ENCODE measurements at regions not wholly inside any gene's neighbourhood (a gene's known extent, or its start where the extent isn't known, plus 50 kb on each side); places are given as distances from the start of the nearest gene placed in this dataset.

DNA sequence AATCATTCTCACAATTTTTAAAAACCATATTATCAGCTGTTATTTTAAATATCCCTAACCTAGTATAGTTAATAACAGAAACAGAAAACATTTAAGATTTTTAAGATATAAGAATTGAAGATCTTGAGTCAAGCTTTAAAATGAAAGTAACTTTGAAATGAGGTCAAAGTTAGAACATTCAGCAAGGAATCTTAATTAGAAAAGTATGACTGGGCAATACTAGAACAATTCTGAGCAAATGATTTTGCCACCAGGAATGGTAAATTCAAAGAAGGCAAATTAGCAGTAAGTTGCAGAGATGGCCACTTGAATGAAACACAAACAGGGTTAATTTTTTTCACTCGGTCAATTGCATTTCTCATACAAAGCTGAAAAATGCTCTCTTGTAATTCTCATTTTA, 117.9 kb downstream of the NXNL2 start:
- TF ChIP-seq, protein P1, sequence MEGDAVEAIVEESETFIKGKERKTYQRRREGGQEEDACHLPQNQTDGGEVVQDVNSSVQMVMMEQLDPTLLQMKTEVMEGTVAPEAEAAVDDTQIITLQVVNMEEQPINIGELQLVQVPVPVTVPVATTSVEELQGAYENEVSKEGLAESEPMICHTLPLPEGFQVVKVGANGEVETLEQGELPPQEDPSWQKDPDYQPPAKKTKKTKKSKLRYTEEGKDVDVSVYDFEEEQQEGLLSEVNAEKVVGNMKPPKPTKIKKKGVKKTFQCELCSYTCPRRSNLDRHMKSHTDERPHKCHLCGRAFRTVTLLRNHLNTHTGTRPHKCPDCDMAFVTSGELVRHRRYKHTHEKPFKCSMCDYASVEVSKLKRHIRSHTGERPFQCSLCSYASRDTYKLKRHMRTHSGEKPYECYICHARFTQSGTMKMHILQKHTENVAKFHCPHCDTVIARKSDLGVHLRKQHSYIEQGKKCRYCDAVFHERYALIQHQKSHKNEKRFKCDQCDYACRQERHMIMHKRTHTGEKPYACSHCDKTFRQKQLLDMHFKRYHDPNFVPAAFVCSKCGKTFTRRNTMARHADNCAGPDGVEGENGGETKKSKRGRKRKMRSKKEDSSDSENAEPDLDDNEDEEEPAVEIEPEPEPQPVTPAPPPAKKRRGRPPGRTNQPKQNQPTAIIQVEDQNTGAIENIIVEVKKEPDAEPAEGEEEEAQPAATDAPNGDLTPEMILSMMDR (IDR thresholded peaks at IDR 0.05; ENCODE audit: low read depth, low read length, missing control alignments) = no peak
- Histone ChIP-seq H3K27ac (peak overlapping the region; percentile 92), H3K27me3 (replicated peaks) (no peaks in the 10 kb centered on the region), H3K36me3 (replicated peaks) (no peaks in the 10 kb centered on the region), H3K4me3 (ENCODE audit: low read depth, low read length) (no peak overlapping the region)
- DNase-seq = no peak
- in situ Hi-C loops (cut with HindIII; ENCODE audit: low pct_ligation_motif_present, low sequenced_read_pairs) = no loop called here

DNA sequence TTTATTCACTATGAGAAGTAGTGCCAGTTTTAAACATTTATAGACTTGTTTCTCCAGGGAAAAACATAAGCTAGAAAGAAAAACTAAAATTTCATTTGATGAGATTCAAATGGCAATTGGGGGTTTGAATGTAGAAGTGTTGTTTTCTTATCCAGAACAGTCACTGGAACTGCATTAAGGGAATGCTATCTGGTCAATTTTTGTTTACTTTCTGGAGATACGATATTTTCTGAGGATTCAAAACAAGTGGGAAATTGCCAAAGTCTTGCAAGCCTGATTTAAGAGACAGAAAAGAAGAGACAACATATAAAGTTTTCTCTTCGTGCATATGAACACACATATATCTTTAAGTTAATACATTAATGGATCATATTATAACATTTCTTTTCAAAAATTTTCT, 118.4 kb downstream of the NXNL2 start:
- Histone ChIP-seq H3K27me3 (replicated peaks) (no peaks in the 10 kb centered on the region), H3K36me3 (replicated peaks) (no peaks in the 10 kb centered on the region), H3K4me3 (ENCODE audit: low read depth, low read length) (no peak overlapping the region), H3K27ac (peak overlapping the region; percentile 92)
- no peak for DNase-seq
- TF ChIP-seq, protein P1 (IDR thresholded peaks at IDR 0.05; ENCODE audit: low read depth, low read length, missing control alignments) = no peak
- in situ Hi-C loops (cut with HindIII; ENCODE audit: low pct_ligation_motif_present, low sequenced_read_pairs) = no loop called here

DNA sequence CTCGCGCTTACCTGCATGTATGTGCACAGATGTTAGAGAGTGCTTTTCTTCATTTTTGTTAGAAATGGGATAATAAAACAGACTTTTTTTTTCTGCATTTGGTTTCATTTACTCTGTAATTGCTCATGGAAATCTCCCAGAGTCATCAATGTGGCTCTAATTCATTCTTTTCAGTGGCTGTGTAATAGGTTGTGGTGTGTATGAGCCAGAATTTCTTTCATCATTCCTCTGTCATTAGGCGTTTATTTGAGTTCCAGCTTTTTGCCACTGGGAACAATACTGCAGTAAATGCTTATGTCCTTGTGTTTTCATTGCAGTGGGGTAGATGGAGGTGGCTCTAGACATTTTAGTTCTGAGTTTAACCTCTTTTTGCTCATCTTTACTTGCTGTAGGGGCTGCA, 118.9 kb downstream of the NXNL2 start:
- peak; percentile 12 for DNase-seq
- TF ChIP-seq, protein P1 (IDR thresholded peaks at IDR 0.05; ENCODE audit: low read depth, low read length, missing control alignments) = no peak
- no peak overlapping the region for H3K4me3 ChIP-seq (ENCODE audit: low read depth, low read length)
- no peaks in the 10 kb centered on the region for H3K27me3 ChIP-seq (replicated peaks)
- in situ Hi-C loops (cut with HindIII; ENCODE audit: low pct_ligation_motif_present, low sequenced_read_pairs) = no loop called here
- H3K36me3 ChIP-seq (replicated peaks) = no peaks in the 10 kb centered on the region
- peak overlapping the region; percentile 92 for H3K27ac ChIP-seq

DNA sequence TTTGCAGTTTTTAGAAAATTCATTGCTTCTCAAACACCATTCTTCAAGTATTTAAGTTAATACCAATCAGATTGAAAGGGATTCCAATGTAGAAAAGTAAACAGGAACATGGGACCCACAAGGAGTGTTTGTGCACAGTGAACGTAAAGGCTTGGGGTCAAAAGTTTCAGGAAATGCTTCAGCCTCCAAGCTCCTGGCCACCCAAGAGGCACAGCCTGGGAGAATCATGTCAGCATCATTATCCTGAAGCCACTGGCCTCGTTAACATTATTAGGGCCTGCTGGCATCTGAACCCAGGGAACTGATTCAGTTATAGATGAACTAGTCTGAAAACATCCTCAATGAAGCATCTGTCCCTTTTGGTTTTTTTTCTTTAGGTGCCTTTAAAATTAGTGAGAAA, 122.9 kb downstream of the NXNL2 start:
- peak; percentile 77 for DNase-seq
- H3K36me3 ChIP-seq (replicated peaks) = no peaks in the 10 kb centered on the region
- H3K4me3 ChIP-seq (ENCODE audit: low read depth, low read length) = no peak overlapping the region
- in situ Hi-C loops (cut with HindIII; ENCODE audit: low pct_ligation_motif_present, low sequenced_read_pairs) = no loop called here
- H3K27me3 ChIP-seq (replicated peaks) = no peaks in the 10 kb centered on the region
- TF ChIP-seq, protein P1 (IDR thresholded peaks at IDR 0.05; ENCODE audit: low read depth, low read length, missing control alignments) = no peak
- peak overlapping the region; percentile 93 for H3K27ac ChIP-seq

DNA sequence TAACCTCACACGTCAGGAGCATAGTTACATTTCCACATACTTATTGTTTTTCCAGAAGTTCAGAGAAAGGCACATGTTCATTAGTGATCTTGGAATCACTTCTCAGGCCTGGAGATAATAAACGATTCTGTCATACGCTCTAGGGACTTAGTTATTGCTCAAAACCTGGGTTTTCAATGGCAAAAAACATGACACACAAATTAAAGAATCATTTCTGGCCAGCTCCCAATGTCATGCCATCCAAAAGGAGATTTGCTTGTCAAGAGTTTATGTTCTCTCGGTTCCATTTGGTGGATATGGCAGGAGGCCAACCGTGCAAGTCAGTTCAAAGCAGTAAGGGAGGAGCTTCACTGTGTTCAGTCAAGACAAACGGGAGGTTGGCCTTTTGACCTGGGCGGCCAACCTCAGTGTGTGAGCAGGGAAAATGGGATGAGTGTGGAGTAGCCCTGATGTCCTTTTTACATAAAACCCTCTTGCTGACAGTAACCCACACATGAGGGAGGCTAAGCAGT, 123.4 kb downstream of the NXNL2 start:
- TF ChIP-seq, protein P1 (IDR thresholded peaks at IDR 0.05; ENCODE audit: low read depth, low read length, missing control alignments) = no peak
- DNase-seq = peak; percentile 48
- Histone ChIP-seq H3K36me3 (replicated peaks) (no peaks in the 10 kb centered on the region), H3K4me3 (ENCODE audit: low read depth, low read length) (no peak overlapping the region), H3K27ac (peak overlapping the region; percentile 93), H3K27me3 (replicated peaks) (no peaks in the 10 kb centered on the region)
- in situ Hi-C loops (cut with HindIII; ENCODE audit: low pct_ligation_motif_present, low sequenced_read_pairs) = no loop called here

DNA sequence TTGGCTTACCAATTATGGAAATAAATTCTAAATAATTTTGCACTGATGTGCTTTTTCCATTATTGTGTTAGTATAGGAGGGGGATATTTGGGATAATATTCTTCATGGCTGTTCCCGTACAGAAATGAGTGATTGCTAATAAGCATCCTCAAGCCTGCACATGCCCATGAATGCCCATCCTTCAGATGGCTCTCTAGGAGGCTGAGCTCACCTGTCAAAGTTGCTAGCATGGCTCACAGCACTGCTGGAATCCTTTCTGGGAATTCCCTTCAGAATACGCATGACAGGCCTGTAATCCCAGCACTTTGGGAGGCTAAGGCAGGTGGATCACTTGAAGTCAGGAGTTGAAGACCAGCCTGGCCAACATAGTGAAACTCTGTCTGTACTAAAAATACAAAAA, 124.1 kb downstream of the NXNL2 start:
- in situ Hi-C loops (cut with HindIII; ENCODE audit: low pct_ligation_motif_present, low sequenced_read_pairs) = no loop called here
- Histone ChIP-seq H3K27me3 (replicated peaks) (no peaks in the 10 kb centered on the region), H3K36me3 (replicated peaks) (no peaks in the 10 kb centered on the region), H3K4me3 (ENCODE audit: low read depth, low read length) (no peak overlapping the region), H3K27ac (no peak overlapping the region)
- TF ChIP-seq, protein P1 (IDR thresholded peaks at IDR 0.05; ENCODE audit: low read depth, low read length, missing control alignments) = no peak
- no peak for DNase-seq

Data from brain microvascular endothelial cell (primary cell).